ENCODE measurements at regions not wholly inside any gene's neighbourhood (a gene's known extent, or its start where the extent isn't known, plus 50 kb on each side); places are given as distances from the start of the nearest gene placed in this dataset.
"Not testable (repeated sequence)": the region's sequence is repeated elsewhere in the genome, so short reads cannot be mapped to it uniquely, and the experiment has no call there.

DNA sequence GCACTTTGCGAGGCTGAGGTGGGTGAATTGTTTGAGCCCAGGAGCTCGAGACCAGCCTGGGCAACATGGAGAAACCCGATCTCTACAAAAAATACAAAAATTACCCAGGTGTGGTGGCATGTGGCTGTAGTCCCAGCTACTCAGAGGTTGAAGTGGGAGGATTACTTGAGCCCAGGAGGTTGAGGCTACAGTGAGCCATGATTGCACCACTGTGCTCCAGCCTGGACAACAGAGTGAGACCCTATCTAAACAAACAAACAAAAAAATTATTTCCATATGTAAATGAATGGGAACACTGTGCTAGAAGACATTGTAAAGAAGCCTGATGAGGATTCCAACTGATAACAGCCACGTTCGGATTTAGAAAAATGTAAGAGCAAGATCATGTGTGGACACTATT lies 154.2 kb downstream of the ZFP64 start:
- H3K27me3 Mint-ChIP-seq, result no peaks in the 10 kb centered on the region
- H3K36me3 Mint-ChIP-seq (ENCODE audit: low read depth), result no peaks in the 10 kb centered on the region
- H3K9me3 Mint-ChIP-seq, result no peaks in the 10 kb centered on the region
- intact Hi-C loops (cut with micrococcal nuclease), result no loop called here
- H3K4me1 Mint-ChIP-seq, result peaks cover 5% of the 10 kb centered on the region
- no peak for DNase-seq
- H3K27ac Mint-ChIP-seq, result no peak overlapping the region
- H3K4me3 Mint-ChIP-seq, result no peak overlapping the region

DNA sequence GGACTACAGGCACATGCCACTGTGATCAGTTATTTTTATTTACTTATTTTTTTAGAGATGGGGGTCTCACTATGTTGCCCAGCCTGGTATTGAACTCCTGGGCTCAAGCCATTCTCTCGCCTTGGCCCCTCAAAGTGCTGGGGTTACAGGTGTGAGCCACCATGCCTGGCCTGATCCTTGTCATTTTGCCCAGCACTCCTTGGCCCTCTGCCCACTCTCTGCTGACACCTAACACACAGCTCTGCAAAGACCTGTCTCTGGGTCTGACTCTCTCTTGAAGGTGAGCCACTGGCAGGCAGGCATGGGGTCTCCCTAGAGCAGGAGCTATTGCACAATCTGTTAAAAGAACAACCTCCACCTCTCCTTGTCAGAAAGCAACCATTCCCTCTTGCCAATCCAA lies 155.6 kb downstream of the ZFP64 start:
- Mint-ChIP-seq H3K4me3 (no peak overlapping the region), H3K27ac (no peak overlapping the region), H3K9me3 (no peaks in the 10 kb centered on the region), H3K4me1 (peaks cover 18% of the 10 kb centered on the region), H3K27me3 (no peaks in the 10 kb centered on the region), H3K36me3 (ENCODE audit: low read depth) (no peaks in the 10 kb centered on the region)
- no peak for DNase-seq
- intact Hi-C loops (cut with micrococcal nuclease), result no loop called here

DNA sequence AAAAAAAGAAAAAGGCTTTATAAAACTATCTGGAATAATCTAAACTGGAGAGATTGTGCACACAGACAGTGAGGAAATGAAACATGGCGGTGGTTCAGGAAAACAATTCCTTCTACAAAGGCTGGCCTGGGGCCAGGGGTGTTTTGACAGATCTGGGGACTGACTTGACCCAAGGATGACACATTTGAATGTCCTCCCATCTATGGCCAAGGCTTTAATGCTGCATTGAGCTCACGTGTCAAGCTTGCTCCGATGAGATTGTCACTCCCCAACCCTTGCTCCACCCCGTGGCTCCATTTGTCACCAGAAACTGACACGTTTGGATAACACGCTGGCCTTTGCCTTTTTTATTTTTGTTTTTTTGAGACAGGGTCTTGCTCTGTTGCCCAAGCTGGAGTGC lies 156.1 kb downstream of the ZFP64 start:
- no peak overlapping the region for H3K27ac Mint-ChIP-seq
- H3K4me1 Mint-ChIP-seq, result peaks cover 22% of the 10 kb centered on the region
- H3K4me3 Mint-ChIP-seq, result no peak overlapping the region
- intact Hi-C loops (cut with micrococcal nuclease), result no loop called here
- no peak for DNase-seq
- H3K36me3 Mint-ChIP-seq (ENCODE audit: low read depth), result peaks cover 2% of the 10 kb centered on the region
- H3K9me3 Mint-ChIP-seq, result no peaks in the 10 kb centered on the region
- no peaks in the 10 kb centered on the region for H3K27me3 Mint-ChIP-seq

DNA sequence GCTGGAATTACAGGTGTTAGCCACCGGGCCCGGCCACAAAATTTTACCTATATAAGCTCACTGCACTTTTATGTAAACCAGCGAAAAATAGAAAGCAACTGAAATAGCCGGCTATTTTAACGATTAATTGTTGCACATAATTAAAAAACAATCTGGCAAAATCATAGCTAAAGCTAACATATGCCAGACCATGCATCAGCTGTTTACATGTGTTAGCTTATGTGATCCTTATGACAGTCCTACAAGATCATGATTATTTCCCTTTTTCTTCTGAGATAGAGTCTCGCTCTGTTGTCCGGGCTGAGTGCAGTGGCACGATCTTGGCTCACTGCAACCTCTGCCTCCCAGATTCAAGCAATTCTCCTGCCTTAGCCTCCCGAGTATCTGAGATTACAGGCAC lies 157.0 kb downstream of the ZFP64 start:
- no peak overlapping the region for H3K27ac Mint-ChIP-seq
- no peaks in the 10 kb centered on the region for H3K27me3 Mint-ChIP-seq
- intact Hi-C loops (cut with micrococcal nuclease), result no loop called here
- no peak overlapping the region for H3K4me3 Mint-ChIP-seq
- H3K4me1 Mint-ChIP-seq, result peaks cover 22% of the 10 kb centered on the region
- H3K36me3 Mint-ChIP-seq (ENCODE audit: low read depth), result peaks cover 2% of the 10 kb centered on the region
- no peak for DNase-seq
- no peaks in the 10 kb centered on the region for H3K9me3 Mint-ChIP-seq

DNA sequence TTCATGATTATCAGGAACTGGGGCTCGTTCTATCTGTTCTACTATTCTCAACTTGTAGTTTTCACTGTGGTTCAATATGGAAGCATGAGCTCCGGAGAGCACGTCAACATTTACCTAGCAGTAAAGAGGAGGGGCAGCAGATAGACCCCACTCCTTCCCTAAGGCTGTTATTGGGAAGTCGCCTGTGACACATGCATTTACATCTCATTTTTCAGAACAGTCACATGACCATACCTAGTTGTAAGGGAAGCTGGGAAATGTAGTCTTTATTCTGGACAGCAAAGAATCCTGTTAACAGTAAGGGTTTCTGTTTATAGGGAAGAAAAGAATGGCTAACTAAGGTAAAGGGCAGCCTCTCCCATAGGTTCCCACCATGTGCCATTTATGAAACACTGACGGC lies 158.3 kb downstream of the ZFP64 start:
- Mint-ChIP-seq H3K4me1 (peaks cover 22% of the 10 kb centered on the region), H3K27ac (no peak overlapping the region), H3K4me3 (no peak overlapping the region), H3K9me3 (no peaks in the 10 kb centered on the region), H3K36me3 (ENCODE audit: low read depth) (peaks cover 2% of the 10 kb centered on the region), H3K27me3 (no peaks in the 10 kb centered on the region)
- intact Hi-C loops (cut with micrococcal nuclease), result no loop called here
- no peak for DNase-seq

DNA sequence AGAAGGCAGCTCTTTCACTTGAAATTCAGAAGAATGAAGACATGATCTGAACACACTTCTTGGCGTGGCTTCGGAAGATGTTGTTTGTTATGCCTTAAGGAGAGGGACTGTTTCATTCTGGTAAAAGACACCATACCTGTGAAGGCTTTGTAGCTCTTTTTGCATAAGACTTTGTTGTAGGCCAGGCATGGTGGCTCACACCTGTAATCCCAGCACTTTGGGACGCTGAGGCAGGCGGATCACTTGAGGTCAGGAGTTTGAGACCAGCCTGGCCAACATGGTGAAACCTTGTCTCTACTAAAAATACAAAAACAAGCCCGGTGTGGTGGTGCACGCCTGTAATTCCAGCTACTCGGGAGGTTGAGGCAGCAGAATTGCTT lies 159.3 kb downstream of the ZFP64 start:
- H3K9me3 Mint-ChIP-seq; H3K27me3 Mint-ChIP-seq; H3K4me3 Mint-ChIP-seq; DNase-seq; H3K36me3 Mint-ChIP-seq (ENCODE audit: low read depth); intact Hi-C loops (cut with micrococcal nuclease): not testable (repeated sequence)
- Mint-ChIP-seq H3K27ac (peak overlapping the region; percentile 85), H3K4me1 (peaks cover 22% of the 10 kb centered on the region)

DNA sequence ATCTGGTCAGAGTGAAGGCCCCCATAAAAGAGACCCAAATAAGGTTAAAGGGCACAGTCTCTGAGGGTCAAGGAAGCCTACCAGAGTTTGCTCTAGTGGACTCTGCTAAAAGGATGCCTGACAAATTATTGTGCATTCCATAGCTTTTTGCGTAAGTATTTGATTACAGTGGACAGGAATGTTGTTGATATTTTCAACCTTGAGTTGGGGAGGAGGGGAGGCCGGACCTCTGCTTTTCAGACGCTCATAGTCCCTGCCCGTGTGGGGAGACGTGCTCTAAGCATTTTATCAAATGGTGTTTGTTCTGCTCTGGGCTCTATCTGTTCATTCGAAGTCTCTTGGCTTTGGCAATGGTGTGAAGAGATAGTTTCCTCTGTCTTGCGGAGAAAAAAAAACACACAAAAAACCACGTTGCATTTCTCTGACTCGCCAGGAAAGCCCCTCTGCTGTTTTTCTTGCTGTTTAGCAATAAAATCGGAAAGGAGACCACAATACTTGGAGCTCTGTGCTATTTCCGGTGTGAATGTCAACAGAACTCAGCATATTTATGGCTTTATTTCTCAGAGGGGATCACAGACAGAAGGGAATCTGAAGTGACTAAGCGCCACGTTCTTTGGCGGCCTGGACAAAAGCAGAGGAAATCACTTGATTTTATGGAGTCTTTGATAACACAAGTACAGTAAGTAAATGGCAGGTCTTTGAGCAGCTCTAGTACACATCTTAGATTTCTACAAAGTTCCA lies 159.8 kb downstream of the ZFP64 start:
- intact Hi-C loops (cut with micrococcal nuclease), result loop anchor here (1.0 kb wide), 1 partner anchor 17 kb away; no protein-coding TSS in a partner anchor
- Mint-ChIP-seq H3K4me1 (peaks cover 22% of the 10 kb centered on the region), H3K4me3 (peak overlapping the region; percentile 25), H3K9me3 (no peaks in the 10 kb centered on the region), H3K36me3 (ENCODE audit: low read depth) (peaks cover 2% of the 10 kb centered on the region), H3K27ac (peak overlapping the region; percentile 85), H3K27me3 (no peaks in the 10 kb centered on the region)
- peak; percentile 80 for DNase-seq

DNA sequence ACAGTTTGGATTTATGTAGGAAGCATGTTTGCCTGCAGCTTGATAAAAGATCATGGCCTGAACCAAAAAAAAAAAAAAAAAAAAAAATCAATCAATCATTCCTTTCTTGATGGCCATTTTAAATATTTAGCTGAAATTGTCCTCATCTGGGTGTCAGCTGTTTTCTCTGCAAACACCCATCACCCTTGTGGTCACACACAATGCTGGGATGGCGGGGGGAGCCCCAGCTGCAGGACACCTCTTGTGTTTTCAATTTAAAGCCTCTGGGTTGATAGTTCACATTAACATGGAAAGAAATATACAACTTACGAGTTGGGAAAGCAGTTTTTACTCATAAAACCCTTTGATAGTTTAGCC lies 160.4 kb downstream of the ZFP64 start:
- Mint-ChIP-seq H3K36me3 (ENCODE audit: low read depth) (peaks cover 2% of the 10 kb centered on the region), H3K27ac (peak overlapping the region; percentile 85), H3K9me3 (no peaks in the 10 kb centered on the region), H3K4me1 (peaks cover 22% of the 10 kb centered on the region), H3K4me3 (peak overlapping the region; percentile 25), H3K27me3 (no peaks in the 10 kb centered on the region)
- intact Hi-C loops (cut with micrococcal nuclease), result loop anchor here (1.0 kb wide), 1 partner anchor 17 kb away; no protein-coding TSS in a partner anchor
- DNase-seq, result no peak

DNA sequence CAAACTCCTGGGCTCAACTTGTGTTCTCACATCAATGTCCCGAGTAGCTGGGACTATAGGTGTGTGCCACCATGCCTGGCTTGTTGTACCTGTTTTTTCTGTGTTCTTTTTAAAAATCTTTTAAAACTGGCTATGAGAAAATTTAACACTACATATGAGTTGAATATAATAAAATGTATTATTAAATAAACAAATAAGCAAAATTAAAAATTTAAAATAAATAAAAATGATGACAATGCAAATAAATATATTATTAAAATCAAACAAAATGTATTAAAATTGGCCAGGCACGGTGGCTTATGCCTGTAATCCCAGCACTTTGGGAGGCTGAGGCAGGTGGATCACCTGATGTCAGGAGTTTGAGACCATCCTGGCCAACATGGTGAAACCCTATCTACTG lies 162.4 kb downstream of the ZFP64 start:
- H3K4me3 Mint-ChIP-seq; intact Hi-C loops (cut with micrococcal nuclease); H3K9me3 Mint-ChIP-seq; DNase-seq; H3K27ac Mint-ChIP-seq; H3K27me3 Mint-ChIP-seq; H3K36me3 Mint-ChIP-seq (ENCODE audit: low read depth): not testable (repeated sequence)
- H3K4me1 Mint-ChIP-seq, result peaks cover 22% of the 10 kb centered on the region

DNA sequence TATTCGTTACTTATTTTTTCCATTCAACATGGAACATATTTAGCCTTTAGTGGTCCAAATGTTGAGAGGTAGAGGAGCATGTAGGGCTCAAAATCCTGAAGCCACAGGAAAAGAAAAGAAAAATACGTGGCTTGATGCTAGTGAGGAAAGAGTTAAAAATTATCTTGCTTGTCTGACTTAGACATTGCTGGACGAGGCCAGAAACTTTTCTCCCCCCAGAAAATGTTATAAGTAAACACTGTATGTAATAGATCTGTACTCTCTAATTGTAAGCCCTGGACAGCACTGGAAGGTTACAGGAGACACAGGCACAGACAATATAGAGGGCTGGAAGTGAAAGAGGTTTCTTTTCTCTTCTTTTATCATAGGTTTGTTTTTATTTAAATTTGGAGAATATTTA lies 165.6 kb downstream of the ZFP64 start:
- intact Hi-C loops (cut with micrococcal nuclease), result no loop called here
- Mint-ChIP-seq H3K4me1 (peaks cover 4% of the 10 kb centered on the region), H3K27ac (no peak overlapping the region), H3K36me3 (ENCODE audit: low read depth) (peaks cover 2% of the 10 kb centered on the region), H3K4me3 (no peak overlapping the region), H3K27me3 (no peaks in the 10 kb centered on the region), H3K9me3 (no peaks in the 10 kb centered on the region)
- no peak for DNase-seq

DNA sequence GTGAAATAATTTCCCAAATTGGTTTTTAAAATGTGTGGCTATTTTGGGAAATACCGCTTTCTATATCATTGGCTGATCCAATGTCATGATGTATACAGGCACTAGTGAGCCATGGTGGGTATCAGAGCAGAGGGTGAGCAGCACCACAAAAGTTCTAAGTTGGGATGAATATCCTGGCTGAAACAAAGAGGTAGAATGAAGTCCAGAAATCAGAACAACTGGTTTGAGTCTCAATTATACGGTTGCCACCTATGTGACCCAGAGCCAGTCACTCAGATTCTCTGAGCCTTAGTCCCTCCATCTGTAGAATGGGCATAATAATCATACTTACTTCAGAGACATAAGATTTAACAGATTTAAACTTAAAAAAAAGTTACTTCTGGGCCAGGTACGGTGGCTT lies 172.3 kb downstream of the ZFP64 start:
- Mint-ChIP-seq H3K27ac (no peak overlapping the region), H3K27me3 (no peaks in the 10 kb centered on the region), H3K9me3 (no peaks in the 10 kb centered on the region), H3K4me3 (no peak overlapping the region), H3K36me3 (ENCODE audit: low read depth) (no peaks in the 10 kb centered on the region), H3K4me1 (no peaks in the 10 kb centered on the region)
- intact Hi-C loops (cut with micrococcal nuclease), result no loop called here
- DNase-seq, result no peak

DNA sequence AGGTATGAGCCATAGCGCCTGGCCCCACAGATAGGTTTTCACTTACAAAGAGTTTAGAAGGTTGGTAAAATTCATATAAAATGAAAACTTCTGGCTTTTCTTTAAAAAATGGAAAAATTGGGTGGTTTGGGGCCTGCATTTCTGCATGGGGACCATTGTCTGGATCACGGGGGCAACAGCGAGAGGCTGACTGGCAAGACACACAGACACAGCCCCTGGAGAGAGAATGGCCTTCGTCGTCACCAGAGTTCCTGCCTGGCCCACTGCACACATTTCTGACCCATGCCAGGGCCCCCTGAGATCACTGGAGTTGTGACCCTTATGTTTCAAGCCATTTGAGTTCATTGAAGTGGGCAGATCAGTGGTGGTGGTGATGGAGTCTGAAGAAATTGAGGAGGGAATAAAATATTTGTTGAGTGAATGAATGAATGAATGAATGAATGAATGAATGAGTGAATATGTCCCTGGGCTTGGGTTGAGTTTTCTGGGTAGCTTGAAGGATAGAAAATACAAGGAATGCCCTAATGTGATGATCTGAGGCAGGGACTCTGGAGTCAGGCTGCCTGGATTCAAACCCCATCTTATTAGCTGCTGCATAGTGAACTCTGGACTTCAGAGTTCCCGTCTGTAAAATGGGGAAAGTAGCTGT lies 173.8 kb downstream of the ZFP64 start:
- no peaks in the 10 kb centered on the region for H3K27me3 Mint-ChIP-seq
- H3K4me1 Mint-ChIP-seq, result no peaks in the 10 kb centered on the region
- intact Hi-C loops (cut with micrococcal nuclease), result no loop called here
- DNase-seq, result no peak
- peaks cover 4% of the 10 kb centered on the region for H3K9me3 Mint-ChIP-seq
- no peak overlapping the region for H3K27ac Mint-ChIP-seq
- H3K36me3 Mint-ChIP-seq (ENCODE audit: low read depth), result no peaks in the 10 kb centered on the region
- no peak overlapping the region for H3K4me3 Mint-ChIP-seq

DNA sequence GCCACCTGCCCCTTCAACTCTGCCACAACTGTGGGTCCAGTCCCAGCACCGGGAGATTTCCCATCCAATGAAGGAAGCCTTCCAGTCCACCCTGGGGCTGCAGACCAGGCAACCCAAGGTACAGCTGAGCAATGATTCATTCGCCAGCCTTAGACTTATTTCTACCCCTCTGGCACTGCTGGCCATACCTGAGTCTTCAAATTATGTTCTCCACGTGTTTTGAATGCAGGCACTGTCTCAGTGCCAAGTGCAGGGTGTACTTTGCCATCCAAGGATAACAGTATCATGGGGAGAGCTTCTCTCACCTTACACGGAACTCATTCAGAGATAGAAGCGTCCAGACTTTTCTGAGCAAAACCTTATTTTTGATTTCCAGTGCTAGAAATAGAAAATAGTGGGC lies 175.6 kb downstream of the ZFP64 start:
- intact Hi-C loops (cut with micrococcal nuclease), result no loop called here
- Mint-ChIP-seq H3K27ac (no peak overlapping the region), H3K27me3 (no peaks in the 10 kb centered on the region), H3K36me3 (ENCODE audit: low read depth) (no peaks in the 10 kb centered on the region), H3K4me3 (no peak overlapping the region), H3K4me1 (no peaks in the 10 kb centered on the region), H3K9me3 (peaks cover 7% of the 10 kb centered on the region)
- DNase-seq, result no peak

DNA sequence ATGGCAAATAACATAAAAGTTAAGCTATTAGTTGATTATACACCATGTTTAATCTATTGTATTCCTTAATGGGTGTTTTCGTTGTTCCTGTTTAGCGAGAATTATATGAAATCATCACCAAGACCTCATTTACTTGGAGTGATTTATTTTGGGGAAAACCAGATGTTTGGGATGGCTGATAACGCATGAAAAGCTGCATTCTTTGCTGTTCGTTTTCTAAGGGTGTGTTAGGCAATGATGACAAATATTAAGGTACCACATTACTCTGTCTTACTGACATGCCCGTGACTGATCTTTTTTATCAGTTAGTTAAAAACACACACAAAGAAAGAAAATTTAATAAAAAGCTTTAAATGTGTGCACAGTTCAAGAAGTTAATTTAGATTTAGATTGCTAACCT lies 176.4 kb downstream of the ZFP64 start:
- H3K27ac Mint-ChIP-seq, result no peak overlapping the region
- intact Hi-C loops (cut with micrococcal nuclease), result no loop called here
- DNase-seq, result no peak
- H3K27me3 Mint-ChIP-seq, result no peaks in the 10 kb centered on the region
- no peaks in the 10 kb centered on the region for H3K36me3 Mint-ChIP-seq (ENCODE audit: low read depth)
- no peaks in the 10 kb centered on the region for H3K4me1 Mint-ChIP-seq
- H3K4me3 Mint-ChIP-seq, result no peak overlapping the region
- H3K9me3 Mint-ChIP-seq, result peaks cover 10% of the 10 kb centered on the region

DNA sequence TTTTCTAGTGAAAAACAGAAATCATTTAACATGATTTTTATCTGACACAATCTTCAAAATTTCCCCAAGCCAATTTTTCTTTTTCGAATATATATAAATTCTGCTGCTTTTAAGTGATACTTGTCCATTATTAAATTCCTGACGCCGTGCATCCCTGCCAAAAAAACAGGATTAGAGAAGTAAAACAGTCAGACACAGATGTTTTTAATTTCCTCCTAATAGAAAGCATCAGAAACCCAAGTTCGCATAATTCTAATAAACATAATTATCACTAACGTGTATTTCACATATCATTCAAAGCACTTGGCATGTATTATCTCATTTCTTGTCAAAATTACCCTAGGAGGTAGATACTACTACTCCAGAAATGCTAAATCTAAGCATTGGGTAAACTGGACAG lies 179.5 kb downstream of the ZFP64 start:
- Mint-ChIP-seq H3K9me3 (peaks cover 11% of the 10 kb centered on the region), H3K4me1 (no peaks in the 10 kb centered on the region), H3K27me3 (no peaks in the 10 kb centered on the region), H3K36me3 (ENCODE audit: low read depth) (no peaks in the 10 kb centered on the region), H3K4me3 (no peak overlapping the region), H3K27ac (no peak overlapping the region)
- intact Hi-C loops (cut with micrococcal nuclease), result no loop called here
- no peak for DNase-seq

Data from activated CD4-positive, alpha-beta T cell treated with anti-CD3 and anti-CD28 coated beads, Interleukin-2, amount 10 ng/mL, durations not matched to agents 24 days and 14 days (primary cell).